Thymus (tissue), 11 donors: ENCODE measurements at regions not wholly inside any gene's neighbourhood (a gene's known extent, or its start where the extent isn't known, plus 50 kb on each side); places are given as distances from the start of the nearest gene placed in this dataset.
"Not testable (repeated sequence)": the region's sequence is repeated elsewhere in the genome, so short reads cannot be mapped to it uniquely, and the experiment has no call there.

Experiments used
- DNase-seq, 9 donors: peaks; one replicate each; pipeline ENCODE4 v3.0.0-alpha.2; 2013; ENCODE audit warnings: low spot score in 9 of 9, low read depth in 6 of 9, missing footprints in 1 of 9
- H3K27ac ChIP-seq, 2 donors: one replicate each; pipeline ENCODE4 v1.5.1; 2013; ENCODE audit warnings: control low read depth in 1 of 2, low read depth in 1 of 2, low read length in 1 of 2, mild to moderate bottlenecking in 1 of 2, moderate library complexity in 1 of 2
- H3K27me3 ChIP-seq, 2 donors: one replicate each; pipeline ENCODE4 v1.5.1; 2013; ENCODE audit warnings: low read length in 1 of 2; ENCODE audit not compliant: control insufficient read depth in 2 of 2, insufficient read depth in 1 of 2
- H3K36me3 ChIP-seq, 2 donors: one replicate each; pipeline ENCODE4 v1.5.1; 2013; ENCODE audit warnings: low read length in 1 of 2, mild to moderate bottlenecking in 1 of 2, moderate library complexity in 1 of 2; ENCODE audit not compliant: control insufficient read depth in 2 of 2, insufficient read depth in 2 of 2
- H3K4me1 ChIP-seq, 2 donors: one replicate each; pipeline ENCODE4 v1.5.1; 2013; ENCODE audit warnings: low read length in 2 of 2; ENCODE audit not compliant: control insufficient read depth in 2 of 2, insufficient read depth in 2 of 2
- H3K4me3 ChIP-seq, 2 donors: one replicate each; pipeline ENCODE4 v1.5.1; 2013; ENCODE audit warnings: low read length in 2 of 2, control low read depth in 1 of 2, mild to moderate bottlenecking in 1 of 2
- H3K9me3 ChIP-seq, 2 donors: one replicate each; pipeline ENCODE4 v1.5.1; 2013; ENCODE audit warnings: low read length in 1 of 2, mild to moderate bottlenecking in 1 of 2; ENCODE audit not compliant: control insufficient read depth in 2 of 2, insufficient read depth in 1 of 2
- WGBS: extraction: QIAGEN DNeasy Blood & Tissue Kit; methylation state at CpG from one replicate; pipeline ENCODE4 v1.1.7; 2013; 5-methylcytosine and 5-hydroxymethylcytosine counted together
- donor health status: healthy.

DNA sequence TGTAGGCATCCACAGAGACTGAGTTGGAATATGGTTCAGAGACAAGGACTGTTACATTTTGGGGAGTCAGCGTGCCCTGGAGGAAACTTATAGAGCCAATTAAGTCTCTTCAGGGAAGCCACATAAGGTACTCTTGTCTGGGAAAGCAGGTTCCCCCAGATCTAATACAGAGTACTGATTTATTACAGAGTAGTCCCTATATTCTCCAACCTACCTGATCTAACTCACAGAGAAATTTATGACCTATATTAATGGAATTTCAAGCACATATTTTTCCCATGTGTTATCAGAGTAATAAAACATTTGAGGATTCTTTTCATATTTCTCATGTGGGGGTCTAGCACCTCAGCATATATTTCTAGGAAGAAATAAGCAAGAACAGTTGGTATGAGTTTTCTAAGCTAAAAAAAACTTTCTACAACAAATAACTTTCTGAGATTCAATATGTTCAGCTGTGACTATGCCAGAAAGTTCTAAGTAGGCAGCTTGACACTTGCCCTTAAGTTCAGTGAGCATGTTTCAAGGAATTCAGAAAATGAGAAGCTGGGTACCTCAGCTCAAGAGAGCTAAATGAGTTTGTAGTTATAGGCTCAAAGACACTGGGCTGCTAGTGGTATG, 75.3 kb upstream of the COL8A1 start:
- no peaks in the 10 kb centered on the region for H3K27me3 ChIP-seq
- H3K9me3 ChIP-seq = no peaks in the 10 kb centered on the region
- H3K4me3 ChIP-seq = no peak overlapping the region
- no peak overlapping the region for H3K27ac ChIP-seq
- DNase-seq = no peak
- WGBS = 89% methylated on average over 1 of the region's 1 CpG
- no peaks in the 10 kb centered on the region for H3K36me3 ChIP-seq
- H3K4me1 ChIP-seq = no peaks in the 10 kb centered on the region

- Histone ChIP-seq H3K36me3 (no peaks in the 10 kb centered on the region), H3K27me3 (no peaks in the 10 kb centered on the region), H3K27ac (no peak overlapping the region), H3K4me1 (no peaks in the 10 kb centered on the region), H3K4me3 (no peak overlapping the region), H3K9me3 (no peaks in the 10 kb centered on the region)
- 0% methylated on average over 1 of the region's 1 CpG for WGBS
- DNase-seq = no peak
These were observed 76.3 kb upstream of the COL8A1 start for GRCh38 chr3:99562138-99562537.

DNA sequence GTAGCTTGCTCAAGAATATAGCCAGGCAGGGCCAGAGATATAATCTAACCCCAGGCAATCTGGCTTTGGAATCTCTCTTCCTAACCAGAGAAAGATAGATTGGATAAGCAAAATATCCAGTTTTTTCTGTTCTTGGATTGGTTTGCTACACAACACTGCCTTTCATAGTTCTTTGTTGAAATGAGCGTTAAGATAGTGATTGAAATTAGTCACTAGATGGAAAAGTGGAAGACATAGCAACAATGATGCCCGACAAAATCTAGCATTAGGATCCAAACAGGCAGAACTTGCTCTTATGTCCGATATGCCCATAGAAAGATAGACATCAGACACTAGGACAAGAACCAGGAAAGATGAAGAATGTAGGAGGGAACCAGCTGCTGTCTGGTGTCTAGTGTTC, 77.3 kb upstream of the COL8A1 start:
- Histone ChIP-seq H3K36me3 (no peaks in the 10 kb centered on the region), H3K4me1 (no peaks in the 10 kb centered on the region), H3K9me3 (no peaks in the 10 kb centered on the region), H3K27me3 (no peaks in the 10 kb centered on the region), H3K27ac (no peak overlapping the region), H3K4me3 (no peak overlapping the region)
- WGBS = 82% methylated on average over 3 of the region's 3 CpGs
- DNase-seq = no peak

DNA sequence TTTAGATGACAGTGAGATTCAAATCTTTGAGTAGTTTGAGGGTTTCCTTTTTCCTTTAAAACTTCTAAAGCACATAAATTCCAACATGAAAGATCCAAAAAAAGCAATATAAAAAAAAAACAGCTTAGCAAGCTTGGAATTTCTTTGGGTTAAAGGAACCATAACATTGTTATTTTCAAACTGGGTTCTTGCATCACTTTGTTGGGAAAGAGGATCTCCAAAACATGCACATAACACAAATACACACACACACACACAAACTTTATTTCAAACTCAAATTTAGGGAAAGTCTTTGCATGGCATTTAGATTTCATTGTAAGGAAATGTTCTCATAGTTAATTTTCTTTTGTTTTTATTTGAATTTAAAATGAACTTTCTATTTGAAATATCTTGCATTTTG, 79.2 kb upstream of the COL8A1 start:
- Histone ChIP-seq H3K27me3 (no peaks in the 10 kb centered on the region), H3K9me3 (no peaks in the 10 kb centered on the region), H3K4me1 (no peaks in the 10 kb centered on the region), H3K36me3 (no peaks in the 10 kb centered on the region), H3K27ac (no peak overlapping the region), H3K4me3 (no peak overlapping the region)
- no peak for DNase-seq

GRCh38 chr3:99555885-99556284, 82.5 kb upstream of the COL8A1 start:
- WGBS = 98% methylated on average over 5 of the region's 5 CpGs
- DNase-seq, H3K27ac ChIP-seq, H3K4me1 ChIP-seq, H3K4me3 ChIP-seq, H3K9me3 ChIP-seq, H3K27me3 ChIP-seq, H3K36me3 ChIP-seq: not testable (repeated sequence)

DNA sequence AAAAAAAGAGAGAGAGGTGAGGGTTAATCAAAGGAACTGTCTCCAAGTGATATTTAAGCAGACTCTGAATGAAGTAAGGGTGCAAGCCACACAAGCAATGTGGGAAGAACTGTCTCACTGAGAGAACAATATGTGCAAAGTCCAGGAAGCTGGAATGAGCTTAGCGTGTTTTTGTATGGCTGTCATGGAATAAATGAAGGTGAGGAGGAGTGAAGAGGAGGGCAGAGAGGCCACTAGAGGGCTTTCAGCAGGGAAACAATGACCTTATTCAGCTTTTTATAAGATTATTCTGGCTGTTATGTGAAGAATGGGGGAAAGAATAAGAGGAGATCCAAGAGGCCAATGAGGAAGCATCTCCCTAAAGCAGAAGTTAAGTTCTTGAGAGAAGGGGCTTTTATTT, 86.9 kb upstream of the COL8A1 start:
- Histone ChIP-seq H3K4me1 (no peaks in the 10 kb centered on the region), H3K27ac (no peak overlapping the region), H3K9me3 (no peaks in the 10 kb centered on the region), H3K27me3 (no peaks in the 10 kb centered on the region), H3K36me3 (no peaks in the 10 kb centered on the region), H3K4me3 (no peak overlapping the region)
- 98% methylated on average over 1 of the region's 1 CpG for WGBS
- DNase-seq = no peak

DNA sequence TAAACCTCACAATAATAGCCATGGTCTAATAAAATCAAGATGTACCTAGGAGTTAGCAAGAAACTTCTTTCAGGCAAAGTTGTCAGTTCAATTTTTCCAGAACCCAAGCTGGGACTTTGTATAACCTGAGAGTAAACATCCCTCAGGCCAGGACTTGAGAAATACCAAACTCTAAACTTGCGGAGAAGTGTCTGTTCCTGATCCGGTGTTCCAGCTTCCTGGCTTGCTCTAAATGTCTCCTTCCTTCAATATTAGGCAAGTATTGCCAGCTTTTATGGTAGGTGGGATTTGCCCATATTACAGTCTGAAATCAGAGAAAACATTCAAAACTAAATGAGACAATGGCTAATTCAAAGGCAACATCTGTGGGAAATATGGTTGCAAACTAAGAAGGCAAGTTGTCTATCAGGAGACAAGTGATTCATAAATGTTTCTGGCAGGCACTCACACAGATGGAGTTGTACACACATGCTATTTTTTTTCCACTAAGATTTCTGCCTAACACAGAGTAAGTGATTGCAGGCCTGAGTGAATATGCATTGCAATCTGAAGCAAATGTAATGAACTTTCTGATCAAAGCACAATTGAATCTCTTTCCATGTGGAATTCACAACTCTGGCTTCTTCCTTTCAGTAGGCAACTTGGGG, 88.3 kb upstream of the COL8A1 start:
- WGBS = 90% methylated on average over 2 of the region's 2 CpGs
- Histone ChIP-seq H3K9me3 (no peaks in the 10 kb centered on the region), H3K36me3 (no peaks in the 10 kb centered on the region), H3K4me1 (no peaks in the 10 kb centered on the region), H3K27me3 (no peaks in the 10 kb centered on the region), H3K27ac (no peak overlapping the region), H3K4me3 (no peak overlapping the region)
- no peak for DNase-seq

GRCh38 chr3:99549220-99549619, 89.2 kb upstream of the COL8A1 start:
- Histone ChIP-seq H3K4me3 (no peak overlapping the region), H3K27me3 (no peaks in the 10 kb centered on the region), H3K36me3 (no peaks in the 10 kb centered on the region), H3K4me1 (no peaks in the 10 kb centered on the region), H3K9me3 (no peaks in the 10 kb centered on the region), H3K27ac (no peak overlapping the region)
- 77% methylated on average over 4 of the region's 4 CpGs for WGBS
- DNase-seq = no peak

- Histone ChIP-seq H3K9me3 (no peaks in the 10 kb centered on the region), H3K36me3 (no peaks in the 10 kb centered on the region), H3K27me3 (no peaks in the 10 kb centered on the region), H3K4me3 (no peak overlapping the region), H3K4me1 (no peaks in the 10 kb centered on the region), H3K27ac (no peak overlapping the region)
- no peak for DNase-seq
- WGBS = 94% methylated on average over 1 of the region's 1 CpG
These were observed 89.7 kb upstream of the COL8A1 start for GRCh38 chr3:99548674-99549073.
